Immature natural killer cell (primary cell): ENCODE measurements at regions not wholly inside any gene's neighbourhood (a gene's known extent, or its start where the extent isn't known, plus 50 kb on each side); places are given as distances from the start of the nearest gene placed in this dataset.

Experiments used
- DNase-seq, 3 donors: peaks; one replicate each; pipeline ENCODE4 v3.0.0; 2022; ENCODE audit warnings: mixed read lengths in 1 of 3
- H3K27ac Mint-ChIP-seq, 6 donors: one replicate each; pipeline ENCODE4 v1.8.0; 2020; ENCODE audit warnings: mixed read lengths in 6 of 6, mild to moderate bottlenecking in 5 of 6, inconsistent platforms in 4 of 6, moderate library complexity in 3 of 6
- H3K27me3 Mint-ChIP-seq, 3 donors: one replicate each; pipeline ENCODE4 v1.8.0; 2020 to 2021; ENCODE audit warnings: low read depth in 3 of 3, mild to moderate bottlenecking in 3 of 3, mixed read lengths in 3 of 3, moderate library complexity in 3 of 3, inconsistent platforms in 1 of 3
- H3K36me3 Mint-ChIP-seq, 3 donors: one replicate each; pipeline ENCODE4 v1.8.0; 2020; ENCODE audit warnings: mixed read lengths in 3 of 3, inconsistent platforms in 2 of 3, mild to moderate bottlenecking in 2 of 3
- H3K4me1 Mint-ChIP-seq, 2 donors: one replicate each; pipeline ENCODE4 v1.8.0; 2020; ENCODE audit warnings: inconsistent platforms in 2 of 2, mild to moderate bottlenecking in 2 of 2, mixed read lengths in 2 of 2, moderate library complexity in 1 of 2
- H3K4me3 Mint-ChIP-seq, 5 donors: one replicate each; pipeline ENCODE4 v1.8.0; 2020; ENCODE audit warnings: mild to moderate bottlenecking in 5 of 5, mixed read lengths in 5 of 5, inconsistent platforms in 3 of 5, moderate library complexity in 3 of 5
- H3K9me3 Mint-ChIP-seq, 6 donors: one replicate each; pipeline ENCODE4 v1.8.0; 2020; ENCODE audit warnings: mild to moderate bottlenecking in 6 of 6, mixed read lengths in 6 of 6, inconsistent platforms in 4 of 6, moderate library complexity in 3 of 6

GRCh38 chrX:17299206-17299605 lies 75.8 kb upstream of the NHS start:
- DNase-seq: no peak
- Mint-ChIP-seq H3K9me3 (peaks cover 0 to 10% (median 0%) of the 10 kb centered on the region in 6 donors), H3K4me1 (no peaks in the 10 kb centered on the region), H3K36me3 (no peaks in the 10 kb centered on the region), H3K27me3 (peaks cover 0 to 8% (median 4%) of the 10 kb centered on the region in 3 donors), H3K27ac (no peak overlapping the region), H3K4me3 (no peak overlapping the region)

GRCh38 chrX:17323397-17323796 lies 51.6 kb upstream of the NHS start:
- DNase-seq: no peak

More at GRCh38 chrX:17323397-17323796, 51.6 kb upstream of the NHS start:
- peaks cover 0 to 8% (median 2%) of the 10 kb centered on the region in 6 donors for H3K9me3 Mint-ChIP-seq
- no peaks in the 10 kb centered on the region for H3K36me3 Mint-ChIP-seq
- H3K27me3 Mint-ChIP-seq: peaks cover 0 to 4% (median 0%) of the 10 kb centered on the region in 3 donors
- no peak overlapping the region for H3K27ac Mint-ChIP-seq
- H3K4me3 Mint-ChIP-seq: no peak overlapping the region
- H3K4me1 Mint-ChIP-seq: no peaks in the 10 kb centered on the region
